Activated naive CD4-positive, alpha-beta T cell treated with anti-CD3 and anti-CD28 coated beads, Interleukin-2, amount 50 U/mL, for 24 hours (primary cell): ENCODE measurements at regions not wholly inside any gene's neighbourhood (a gene's known extent, or its start where the extent isn't known, plus 50 kb on each side); places are given as distances from the start of the nearest gene placed in this dataset.

Experiments used
- H3K27ac Mint-ChIP-seq: one replicate; pipeline ENCODE4 v1.8.0; 2021; ENCODE audit warnings: mild to moderate bottlenecking, mixed read lengths
- H3K27me3 Mint-ChIP-seq: one replicate; pipeline ENCODE4 v1.8.0; 2021; ENCODE audit warnings: mixed read lengths
- H3K36me3 Mint-ChIP-seq: one replicate; pipeline ENCODE4 v1.8.0; 2021; ENCODE audit warnings: mixed read lengths
- H3K4me1 Mint-ChIP-seq: one replicate; pipeline ENCODE4 v1.8.0; 2021; ENCODE audit warnings: mixed read lengths
- H3K4me3 Mint-ChIP-seq: one replicate; pipeline ENCODE4 v1.8.0; 2021; ENCODE audit warnings: mild to moderate bottlenecking, mixed read lengths
- H3K9me3 Mint-ChIP-seq: one replicate; pipeline ENCODE4 v1.8.0; 2021; ENCODE audit warnings: mixed read lengths

DNA sequence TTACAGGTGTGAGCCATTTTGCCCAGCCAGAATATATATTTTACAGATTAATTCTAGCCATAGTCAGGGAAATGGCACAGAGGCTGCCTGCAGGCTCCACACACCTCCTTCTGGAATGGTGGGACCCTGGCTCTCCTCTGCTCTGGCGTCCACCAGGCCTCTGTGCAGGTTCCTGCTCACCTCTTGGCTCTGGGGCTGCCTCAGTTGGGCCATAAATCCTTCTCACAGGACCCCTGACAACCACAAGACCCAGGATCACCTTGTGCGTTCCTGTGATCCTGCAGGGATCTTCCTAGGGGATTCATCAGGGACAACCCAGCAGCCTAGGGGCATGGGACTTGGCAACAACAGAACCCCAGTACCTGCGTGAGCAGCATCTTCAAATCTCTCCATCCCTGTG, 93.0 kb upstream of the FSTL4 start:
- H3K36me3 Mint-ChIP-seq: no peaks in the 10 kb centered on the region
- no peak overlapping the region for H3K27ac Mint-ChIP-seq
- no peak overlapping the region for H3K4me3 Mint-ChIP-seq
- H3K4me1 Mint-ChIP-seq: no peaks in the 10 kb centered on the region
- H3K27me3 Mint-ChIP-seq: no peaks in the 10 kb centered on the region
- H3K9me3 Mint-ChIP-seq: no peaks in the 10 kb centered on the region

DNA sequence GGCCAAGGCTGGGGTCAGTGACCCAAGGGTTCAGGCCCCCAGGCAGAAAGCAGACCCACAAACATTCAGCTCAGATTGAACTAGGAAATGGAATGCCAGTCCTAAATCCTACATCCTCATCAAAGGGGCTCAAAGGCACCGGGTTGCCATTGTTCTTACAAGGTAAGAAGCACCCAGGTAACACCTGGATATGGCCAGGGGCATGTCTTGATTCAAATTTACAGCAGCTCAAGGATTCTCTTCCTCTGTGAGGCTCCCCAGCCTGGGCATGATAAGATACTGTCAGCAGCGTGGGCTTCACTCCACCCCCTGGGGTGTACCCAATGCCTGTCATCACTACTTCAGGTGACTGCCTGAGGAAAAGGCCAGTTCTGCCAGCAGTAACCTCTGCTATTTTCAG, 92.1 kb upstream of the FSTL4 start:
- no peaks in the 10 kb centered on the region for H3K27me3 Mint-ChIP-seq
- no peaks in the 10 kb centered on the region for H3K4me1 Mint-ChIP-seq
- H3K4me3 Mint-ChIP-seq: no peak overlapping the region
- no peak overlapping the region for H3K27ac Mint-ChIP-seq
- H3K36me3 Mint-ChIP-seq: no peaks in the 10 kb centered on the region
- no peaks in the 10 kb centered on the region for H3K9me3 Mint-ChIP-seq

- no peak overlapping the region for H3K27ac Mint-ChIP-seq
- H3K4me3 Mint-ChIP-seq: no peak overlapping the region
Measured at GRCh38 chr5:133703935-133704334, 91.6 kb upstream of the FSTL4 start.

GRCh38 chr5:133702791-133703770, 90.7 kb upstream of the FSTL4 start:
- H3K4me1 Mint-ChIP-seq: no peaks in the 10 kb centered on the region
- H3K9me3 Mint-ChIP-seq: no peaks in the 10 kb centered on the region
- H3K27me3 Mint-ChIP-seq: no peaks in the 10 kb centered on the region
- H3K27ac Mint-ChIP-seq: no peak overlapping the region
- H3K36me3 Mint-ChIP-seq: no peaks in the 10 kb centered on the region
- H3K4me3 Mint-ChIP-seq: no peak overlapping the region

More at GRCh38 chr5:133703935-133704334, 91.6 kb upstream of the FSTL4 start:
- Mint-ChIP-seq H3K36me3 (no peaks in the 10 kb centered on the region), H3K4me1 (no peaks in the 10 kb centered on the region), H3K9me3 (no peaks in the 10 kb centered on the region), H3K27me3 (no peaks in the 10 kb centered on the region)

GRCh38 chr5:133701871-133702270, 89.5 kb upstream of the FSTL4 start:
- Mint-ChIP-seq H3K4me3 (no peak overlapping the region), H3K27ac (no peak overlapping the region), H3K36me3 (no peaks in the 10 kb centered on the region)

GRCh38 chr5:133700251-133700650, 87.9 kb upstream of the FSTL4 start:
- no peaks in the 10 kb centered on the region for H3K9me3 Mint-ChIP-seq
- H3K4me3 Mint-ChIP-seq: no peak overlapping the region
- H3K36me3 Mint-ChIP-seq: no peaks in the 10 kb centered on the region
- no peak overlapping the region for H3K27ac Mint-ChIP-seq
- H3K27me3 Mint-ChIP-seq: peaks cover 4% of the 10 kb centered on the region
- no peaks in the 10 kb centered on the region for H3K4me1 Mint-ChIP-seq

More at GRCh38 chr5:133701871-133702270, 89.5 kb upstream of the FSTL4 start:
- H3K27me3 Mint-ChIP-seq: no peaks in the 10 kb centered on the region
- no peaks in the 10 kb centered on the region for H3K9me3 Mint-ChIP-seq
- H3K4me1 Mint-ChIP-seq: no peaks in the 10 kb centered on the region

- Mint-ChIP-seq H3K27me3 (peaks cover 4% of the 10 kb centered on the region), H3K27ac (no peak overlapping the region)
Measured at GRCh38 chr5:133698646-133699526, 86.5 kb upstream of the FSTL4 start.

DNA sequence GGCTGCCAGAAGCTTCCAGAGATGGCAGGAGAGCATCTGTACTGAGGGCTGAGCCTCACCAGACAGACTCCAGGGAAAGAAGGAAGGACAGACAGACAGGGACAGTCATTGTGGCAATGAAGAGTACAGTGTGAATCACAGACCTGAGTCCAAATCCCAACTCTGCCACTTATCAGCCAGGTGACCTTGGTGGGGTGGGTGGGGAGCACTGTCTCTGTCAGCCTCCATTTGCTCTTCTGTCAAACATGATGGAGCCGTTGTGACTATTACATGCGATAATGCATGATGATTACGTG, 85.9 kb upstream of the FSTL4 start:
- H3K27ac Mint-ChIP-seq: no peak overlapping the region
- no peaks in the 10 kb centered on the region for H3K9me3 Mint-ChIP-seq
- H3K27me3 Mint-ChIP-seq: peaks cover 4% of the 10 kb centered on the region
- H3K36me3 Mint-ChIP-seq: no peaks in the 10 kb centered on the region
- H3K4me3 Mint-ChIP-seq: no peak overlapping the region
- no peaks in the 10 kb centered on the region for H3K4me1 Mint-ChIP-seq

More at GRCh38 chr5:133698646-133699526, 86.5 kb upstream of the FSTL4 start:
- Mint-ChIP-seq H3K9me3 (no peaks in the 10 kb centered on the region), H3K4me1 (no peaks in the 10 kb centered on the region), H3K36me3 (no peaks in the 10 kb centered on the region), H3K4me3 (no peak overlapping the region)

DNA sequence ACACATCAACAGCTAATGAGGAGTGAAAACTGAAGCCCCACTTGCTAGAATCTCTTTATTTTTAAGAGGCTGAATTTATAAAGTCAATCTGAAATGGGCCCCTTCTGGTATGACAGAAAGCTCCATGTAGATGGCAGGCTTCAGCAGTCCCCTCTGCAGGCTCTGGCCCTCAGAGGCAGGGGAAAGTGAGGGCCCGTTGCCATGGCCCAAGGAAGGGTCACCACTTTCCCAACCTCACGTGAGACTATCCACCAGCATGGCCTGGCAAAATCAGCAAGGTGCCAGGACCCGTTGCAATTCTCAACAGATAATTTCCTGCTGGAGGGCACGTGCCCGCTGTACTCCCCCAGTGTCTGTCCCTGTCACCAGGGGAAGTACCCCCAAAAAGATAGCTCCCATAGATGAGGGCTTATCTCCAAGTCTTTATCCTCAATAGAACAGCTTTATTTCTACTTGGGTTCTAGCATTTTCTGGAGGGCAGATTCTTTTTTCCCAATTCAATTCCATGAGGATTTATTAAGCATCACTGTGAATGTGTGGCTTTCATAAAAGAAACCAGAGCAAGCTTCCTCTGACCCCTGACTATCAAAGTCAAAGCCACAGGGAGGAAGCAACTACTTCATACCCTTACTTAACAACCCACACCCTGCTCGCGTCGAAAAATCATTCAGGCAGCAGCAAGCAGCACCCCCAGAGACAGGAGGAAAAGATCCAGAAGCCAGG, 85.4 kb upstream of the FSTL4 start:
- no peaks in the 10 kb centered on the region for H3K9me3 Mint-ChIP-seq
- H3K4me3 Mint-ChIP-seq: no peak overlapping the region
- H3K4me1 Mint-ChIP-seq: no peaks in the 10 kb centered on the region
- no peaks in the 10 kb centered on the region for H3K36me3 Mint-ChIP-seq
- no peak overlapping the region for H3K27ac Mint-ChIP-seq
- H3K27me3 Mint-ChIP-seq: peaks cover 4% of the 10 kb centered on the region

- Mint-ChIP-seq H3K4me1 (no peaks in the 10 kb centered on the region), H3K36me3 (no peaks in the 10 kb centered on the region), H3K27ac (no peak overlapping the region), H3K9me3 (no peaks in the 10 kb centered on the region), H3K27me3 (peaks cover 4% of the 10 kb centered on the region), H3K4me3 (no peak overlapping the region)
Measured at GRCh38 chr5:133696782-133697507, 84.6 kb upstream of the FSTL4 start.

- H3K9me3 Mint-ChIP-seq: no peaks in the 10 kb centered on the region
- H3K27ac Mint-ChIP-seq: no peak overlapping the region
- H3K27me3 Mint-ChIP-seq: peaks cover 4% of the 10 kb centered on the region
- no peak overlapping the region for H3K4me3 Mint-ChIP-seq
- no peaks in the 10 kb centered on the region for H3K36me3 Mint-ChIP-seq
- H3K4me1 Mint-ChIP-seq: no peaks in the 10 kb centered on the region
Measured at GRCh38 chr5:133696006-133696584, 83.8 kb upstream of the FSTL4 start.

DNA sequence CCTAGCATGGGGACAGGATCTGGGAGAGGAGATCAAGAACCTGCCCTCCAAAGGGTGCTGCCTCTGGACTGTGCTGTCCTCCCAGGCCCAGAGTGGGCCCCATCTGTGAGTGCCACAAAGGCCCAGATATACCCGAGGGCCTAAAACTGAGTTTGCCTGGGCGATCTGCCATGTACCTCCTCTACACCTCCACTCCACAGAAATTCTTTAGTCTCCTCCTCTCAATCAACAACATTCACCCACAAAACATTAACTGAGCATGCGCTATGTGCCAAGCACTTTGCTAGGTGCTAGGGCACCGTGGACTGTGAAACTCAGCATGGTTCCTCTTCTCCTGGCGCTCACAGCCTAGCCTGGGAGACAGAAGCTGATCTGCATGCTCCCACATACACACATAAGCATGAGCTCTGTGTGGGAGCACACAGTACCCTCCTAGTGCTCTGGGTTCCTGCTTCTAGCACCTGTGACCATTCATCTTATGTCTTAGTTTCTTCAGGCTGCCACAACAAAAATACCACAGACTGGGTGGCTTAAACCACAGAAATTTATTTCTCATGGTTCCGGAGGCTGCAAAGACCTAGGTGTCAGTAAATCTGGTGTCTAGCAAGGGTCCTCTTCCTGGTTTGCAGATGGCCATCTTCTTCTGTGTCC, 82.0 kb upstream of the FSTL4 start:
- Mint-ChIP-seq H3K9me3 (no peaks in the 10 kb centered on the region), H3K4me3 (no peak overlapping the region), H3K4me1 (no peaks in the 10 kb centered on the region), H3K36me3 (no peaks in the 10 kb centered on the region), H3K27me3 (peaks cover 7% of the 10 kb centered on the region), H3K27ac (no peak overlapping the region)

GRCh38 chr5:133691448-133691847, 79.1 kb upstream of the FSTL4 start:
- Mint-ChIP-seq H3K4me3 (no peak overlapping the region), H3K9me3 (no peaks in the 10 kb centered on the region), H3K36me3 (no peaks in the 10 kb centered on the region), H3K27ac (no peak overlapping the region), H3K4me1 (no peaks in the 10 kb centered on the region), H3K27me3 (peaks cover 11% of the 10 kb centered on the region)

- Mint-ChIP-seq H3K9me3 (no peaks in the 10 kb centered on the region), H3K27ac (no peak overlapping the region), H3K4me3 (no peak overlapping the region), H3K4me1 (no peaks in the 10 kb centered on the region), H3K36me3 (no peaks in the 10 kb centered on the region), H3K27me3 (peaks cover 10% of the 10 kb centered on the region)
Measured at GRCh38 chr5:133690746-133691145, 78.4 kb upstream of the FSTL4 start.
